ENCODE measurements at regions not wholly inside any gene's neighbourhood (a gene's known extent, or its start where the extent isn't known, plus 50 kb on each side); places are given as distances from the start of the nearest gene placed in this dataset.

GRCh38 chr5:167894631-167895472 is 396.6 kb upstream of the WWC1 start:
- H2AFZ ChIP-seq (ENCODE audit: control insufficient read depth, low read depth, low read length), result no peak overlapping the region
- ChIA-PET CTCF (no interaction called here), POLR2A (no interaction called here), RAD21 (ENCODE audit: unreplicated experiment) (no interaction called here), SMC1A (ENCODE audit: uncharacterized antibody, unreplicated experiment) (no interaction called here)
- WGBS (ENCODE audit: insufficient coverage, insufficient replicate concordance, low lambda C conversion rate, missing lambda C conversion rate), result 14% methylated on average over 4 of the region's 4 CpGs
- H3K9me3 ChIP-seq (replicated peaks; ENCODE audit: control insufficient read depth, insufficient read depth, low read length), result no peaks in the 10 kb centered on the region
- H3K4me1 ChIP-seq (ENCODE audit: control insufficient read depth, insufficient read depth, low read length), result no peaks in the 10 kb centered on the region
- H3K9ac ChIP-seq (ENCODE audit: control insufficient read depth, insufficient read depth, low read length), result no peak overlapping the region
- intact Hi-C loops (cut with micrococcal nuclease; ENCODE audit: unreplicated experiment), result no loop called here
- FAIRE-seq, result no peak
- in situ Hi-C loops (cut with MboI), result no loop called here
- no peak for TF ChIP-seq RFX5 (IDR thresholded peaks at IDR 0.05; ENCODE audit: low read depth, low read length)
- TF ChIP-seq REST (IDR thresholded peaks at IDR 0.05; ENCODE audit: low read depth, low read length), result no peak
- no peak for TF ChIP-seq SMAD1 (IDR thresholded peaks at IDR 0.05; ENCODE audit: low read depth, partially characterized antibody)
- no peak for TF ChIP-seq ASH2L (IDR thresholded peaks at IDR 0.05; ENCODE audit: borderline replicate concordance, low read depth)
- no peak for TF ChIP-seq SIN3A (IDR thresholded peaks at IDR 0.05; ENCODE audit: low read depth, low read length)
- no peaks in the 10 kb centered on the region for H3K27me3 ChIP-seq (replicated peaks in 1 of 2; ENCODE audit: control insufficient read depth in 2 of 2, insufficient read depth in 2 of 2, low read length in 1 of 2)
- DNase-seq (ENCODE audit: low read depth, low spot score), result no peak
- H3K79me2 ChIP-seq (ENCODE audit: control insufficient read depth, insufficient read depth, low read length), result no peaks in the 10 kb centered on the region
- H3K4me2 ChIP-seq (ENCODE audit: control insufficient read depth, insufficient read depth), result no peak overlapping the region
- no peaks in the 10 kb centered on the region for H3K36me3 ChIP-seq (ENCODE audit: control insufficient read depth in 2 of 2, insufficient read depth in 2 of 2, low read length in 1 of 2)
- BruUV-seq (replicated peaks), result no TSS peak
- H3K4me3 ChIP-seq, result no peak overlapping the region
- H4K20me1 ChIP-seq (ENCODE audit: control insufficient read depth, insufficient read depth), result no peaks in the 10 kb centered on the region
- no peak for ATAC-seq
- no peak overlapping the region for H3K27ac ChIP-seq (ENCODE audit: control insufficient read depth, insufficient read depth)

All from GM12878 (cell line).